AG09309 (cell line): ENCODE measurements at regions not wholly inside any gene's neighbourhood (a gene's known extent, or its start where the extent isn't known, plus 50 kb on each side); places are given as distances from the start of the nearest gene placed in this dataset.

Experiments
- DNase-seq: peaks from one replicate; pipeline ENCODE4 v3.0.0-alpha.2; 2010; ENCODE audit warnings: low read depth
- H3K4me3 ChIP-seq: 2 replicates; pipeline ENCODE4 v1.5.1; 2011; ENCODE audit warnings: mild to moderate bottlenecking, low read depth, low read length, moderate library complexity; ENCODE audit not compliant: control insufficient read depth
- CTCF ChIP-seq: IDR thresholded peaks from 2 replicates; pipeline ENCODE4 v1.5.1; 2011; ENCODE audit warnings: mild to moderate bottlenecking, low read depth, low read length, inconsistent platforms; ENCODE audit not compliant: insufficient read depth, control insufficient read depth; ENCODE audit errors: missing control alignments

- TF ChIP-seq CTCF: no peak
- DNase-seq: no peak
- H3K4me3 ChIP-seq: no peak overlapping the region
These were observed 53.2 kb upstream of the TFEC start for GRCh38 chr7:116083796-116084195.

GRCh38 chr7:116086547-116087045 is 56.0 kb upstream of the TFEC start:
- DNase-seq: no peak
- H3K4me3 ChIP-seq: no peak overlapping the region
- no peak for TF ChIP-seq CTCF

GRCh38 chr7:116087291-116087690 is 56.7 kb upstream of the TFEC start:
- no peak overlapping the region for H3K4me3 ChIP-seq
- DNase-seq: no peak
- TF ChIP-seq CTCF: no peak

- H3K4me3 ChIP-seq: no peak overlapping the region
- no peak for TF ChIP-seq CTCF
- DNase-seq: no peak
These were observed 57.4 kb upstream of the TFEC start for GRCh38 chr7:116087984-116088383.

- no peak for DNase-seq
- TF ChIP-seq CTCF: no peak
- H3K4me3 ChIP-seq: no peak overlapping the region
These were observed 58.7 kb upstream of the TFEC start for GRCh38 chr7:116089293-116089692.

- no peak for TF ChIP-seq CTCF
- no peak overlapping the region for H3K4me3 ChIP-seq
- no peak for DNase-seq
These were observed 63.1 kb upstream of the TFEC start for GRCh38 chr7:116093516-116094301.
